OCI-LY3 (cell line): ENCODE measurements at regions not wholly inside any gene's neighbourhood (a gene's known extent, or its start where the extent isn't known, plus 50 kb on each side); places are given as distances from the start of the nearest gene placed in this dataset.

Experiments
- H2AFZ ChIP-seq: fragments of 200-600, 300-600 bp; shearing (Covaris generic); 2 replicates; pipeline ENCODE4 v1.6.0; 2014; ENCODE audit warnings: antibody characterized with exemption, low read depth, low read length
- H3K27ac ChIP-seq: fragments of 200-600, 300-600 bp; sonication (generic); 2 replicates; pipeline ENCODE4 v1.5.1; 2014; ENCODE audit warnings: mild to moderate bottlenecking, low read length, moderate library complexity, mixed read lengths
- H3K27me3 ChIP-seq: fragments of 200-600, 300-600 bp; sonication (generic); 2 replicates; pipeline ENCODE4 v1.6.1; 2014; ENCODE audit warnings: low read depth, low read length, mixed read lengths
- H3K36me3 ChIP-seq: fragments of 200-600, 300-600 bp; sonication (generic); replicated peaks from 2 replicates; pipeline ENCODE3; 2014; ENCODE audit warnings: low read depth, low read length, mixed read lengths
- H3K4me1 ChIP-seq: fragments of 300-600, 200-600 bp; sonication (generic); 2 replicates; pipeline ENCODE4 v1.6.1; 2014; ENCODE audit warnings: low read length, mixed read lengths
- H3K4me2 ChIP-seq: fragments of 200-600, 300-600 bp; sonication (generic); 2 replicates; pipeline ENCODE4 v1.6.1; 2014; ENCODE audit warnings: low read length, mixed read lengths
- H3K4me3 ChIP-seq: fragments of 300-600, 200-600 bp; sonication (generic); 2 replicates; pipeline ENCODE4 v1.5.1; 2014; ENCODE audit warnings: antibody characterized with exemption, mild to moderate bottlenecking, low read length, moderate library complexity
- H3K79me2 ChIP-seq: fragments of 300-600, 200-600 bp; shearing (Covaris generic); 2 replicates; pipeline ENCODE4 v1.6.1; 2014; ENCODE audit warnings: mild to moderate bottlenecking, low read length, mixed read lengths
- H3K9ac ChIP-seq: fragments of 300-600, 200-600 bp; shearing (Covaris generic); 2 replicates; pipeline ENCODE4 v1.6.0; 2014; ENCODE audit warnings: mild to moderate bottlenecking, low read length, moderate library complexity
- H3K9me3 ChIP-seq: fragments of 200-600, 300-600 bp; shearing (Covaris generic); 2 replicates; pipeline ENCODE4 v1.6.1; 2014; ENCODE audit warnings: low read length, mixed read lengths; ENCODE audit not compliant: insufficient read depth
- H4K20me1 ChIP-seq: fragments of 200-600, 300-600 bp; sonication (generic); 2 replicates; pipeline ENCODE4 v1.6.1; 2016; ENCODE audit warnings: low read length, mixed read lengths; ENCODE audit not compliant: insufficient read depth
- EZH2phosphoT487 ChIP-seq: fragments of 200-600 bp; shearing (Covaris generic); IDR thresholded peaks from 2 replicates; pipeline ENCODE4 v1.6.1; 2018; ENCODE audit warnings: antibody characterized with exemption, mixed run types, low read depth
- TF ChIP-seq, protein P1 (sequence below): fragments of 200-600, 300-600 bp; sonication (generic); IDR thresholded peaks from 2 replicates; pipeline ENCODE4 v1.5.1; 2014; ENCODE audit warnings: antibody characterized with exemption, low read length, low read depth

DNA sequence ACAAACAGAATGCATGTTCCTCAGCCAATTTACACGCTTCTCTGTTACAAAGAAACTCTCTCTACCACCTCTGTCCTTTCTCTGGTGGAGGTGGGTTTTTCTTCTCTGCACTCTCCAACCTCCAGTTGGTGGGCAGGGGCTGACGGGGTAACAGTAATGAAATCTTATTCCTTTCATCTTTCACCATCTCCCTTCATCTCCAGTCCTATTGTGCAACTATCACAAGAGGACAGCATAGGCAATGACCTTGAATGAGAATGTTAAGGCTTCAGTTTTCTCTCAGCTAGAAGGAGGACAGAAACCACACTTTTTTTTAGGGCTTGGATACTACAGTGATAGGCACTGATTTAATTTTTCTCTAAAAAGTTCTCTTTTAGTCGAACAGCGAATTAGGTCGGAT, 81.7 kb upstream of the NEUROD1 start:
- Histone ChIP-seq H3K27ac (no peak overlapping the region), H2AFZ (no peak overlapping the region), H3K79me2 (no peaks in the 10 kb centered on the region), H3K9ac (no peak overlapping the region), H3K9me3 (no peaks in the 10 kb centered on the region), H3K4me1 (peaks cover 6% of the 10 kb centered on the region; the same call in 1 of the 2 replicates), H3K27me3 (no peaks in the 10 kb centered on the region), H3K4me2 (no peak overlapping the region), H3K36me3 (no peaks in the 10 kb centered on the region), H4K20me1 (no peaks in the 10 kb centered on the region), H3K4me3 (no peak overlapping the region)
- TF ChIP-seq, protein P1, sequence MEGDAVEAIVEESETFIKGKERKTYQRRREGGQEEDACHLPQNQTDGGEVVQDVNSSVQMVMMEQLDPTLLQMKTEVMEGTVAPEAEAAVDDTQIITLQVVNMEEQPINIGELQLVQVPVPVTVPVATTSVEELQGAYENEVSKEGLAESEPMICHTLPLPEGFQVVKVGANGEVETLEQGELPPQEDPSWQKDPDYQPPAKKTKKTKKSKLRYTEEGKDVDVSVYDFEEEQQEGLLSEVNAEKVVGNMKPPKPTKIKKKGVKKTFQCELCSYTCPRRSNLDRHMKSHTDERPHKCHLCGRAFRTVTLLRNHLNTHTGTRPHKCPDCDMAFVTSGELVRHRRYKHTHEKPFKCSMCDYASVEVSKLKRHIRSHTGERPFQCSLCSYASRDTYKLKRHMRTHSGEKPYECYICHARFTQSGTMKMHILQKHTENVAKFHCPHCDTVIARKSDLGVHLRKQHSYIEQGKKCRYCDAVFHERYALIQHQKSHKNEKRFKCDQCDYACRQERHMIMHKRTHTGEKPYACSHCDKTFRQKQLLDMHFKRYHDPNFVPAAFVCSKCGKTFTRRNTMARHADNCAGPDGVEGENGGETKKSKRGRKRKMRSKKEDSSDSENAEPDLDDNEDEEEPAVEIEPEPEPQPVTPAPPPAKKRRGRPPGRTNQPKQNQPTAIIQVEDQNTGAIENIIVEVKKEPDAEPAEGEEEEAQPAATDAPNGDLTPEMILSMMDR: no peak
- TF ChIP-seq EZH2phosphoT487: no peak

DNA sequence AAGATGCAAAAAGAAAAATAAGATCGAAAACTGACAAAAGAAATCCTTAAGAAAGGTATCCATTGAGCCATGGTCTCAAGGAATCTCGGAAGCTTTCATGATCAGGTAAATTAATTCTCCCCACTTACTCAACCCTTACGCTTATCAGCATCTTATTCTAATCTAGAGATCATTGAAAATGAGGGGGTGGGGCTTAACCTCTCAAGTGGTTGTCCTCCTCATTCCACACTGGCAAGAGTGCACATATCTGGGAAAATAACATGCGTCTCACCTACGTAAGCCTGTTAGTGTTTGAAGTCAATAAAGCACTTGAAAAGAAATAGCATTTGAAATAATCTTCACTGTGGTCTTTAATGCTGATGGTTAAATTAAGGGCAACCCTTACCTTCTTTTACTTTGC, 82.5 kb upstream of the NEUROD1 start:
- Histone ChIP-seq H3K27ac (no peak overlapping the region), H2AFZ (no peak overlapping the region), H3K4me2 (no peak overlapping the region), H3K4me3 (no peak overlapping the region), H3K9me3 (no peaks in the 10 kb centered on the region), H4K20me1 (no peaks in the 10 kb centered on the region), H3K79me2 (no peaks in the 10 kb centered on the region), H3K27me3 (no peaks in the 10 kb centered on the region), H3K9ac (no peak overlapping the region), H3K4me1 (peaks cover 6% of the 10 kb centered on the region; the same call in 1 of the 2 replicates), H3K36me3 (no peaks in the 10 kb centered on the region)
- TF ChIP-seq, protein P1: no peak
- TF ChIP-seq EZH2phosphoT487: no peak

DNA sequence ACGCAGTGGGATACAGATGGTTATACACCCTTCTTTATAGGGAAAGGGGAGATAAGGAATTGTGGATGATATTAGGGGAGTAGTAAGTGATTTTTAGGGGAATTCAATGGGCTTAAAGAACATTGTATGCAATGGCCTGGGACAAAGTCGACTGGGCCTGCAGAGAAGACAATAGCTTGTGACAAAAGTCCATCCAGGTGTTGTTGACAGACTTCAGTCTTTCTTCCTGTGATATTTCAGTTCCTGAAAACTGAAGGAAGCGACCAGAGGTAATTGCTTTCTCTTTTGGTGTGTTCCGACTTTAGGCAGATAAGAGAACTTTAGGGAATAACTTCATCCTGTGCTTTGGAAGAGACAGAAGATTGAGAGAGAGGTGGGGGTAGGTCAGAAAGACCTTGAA, 83.1 kb upstream of the NEUROD1 start:
- no peaks in the 10 kb centered on the region for H3K79me2 ChIP-seq
- no peaks in the 10 kb centered on the region for H3K36me3 ChIP-seq
- peaks cover 6% of the 10 kb centered on the region; the same call in 1 of the 2 replicates for H3K4me1 ChIP-seq
- H3K27me3 ChIP-seq: no peaks in the 10 kb centered on the region
- no peak overlapping the region for H3K4me3 ChIP-seq
- H3K9ac ChIP-seq: no peak overlapping the region
- TF ChIP-seq, protein P1: no peak
- no peak for TF ChIP-seq EZH2phosphoT487
- no peaks in the 10 kb centered on the region for H4K20me1 ChIP-seq
- no peak overlapping the region for H3K27ac ChIP-seq
- no peak overlapping the region for H3K4me2 ChIP-seq
- H2AFZ ChIP-seq: no peak overlapping the region
- no peaks in the 10 kb centered on the region for H3K9me3 ChIP-seq

DNA sequence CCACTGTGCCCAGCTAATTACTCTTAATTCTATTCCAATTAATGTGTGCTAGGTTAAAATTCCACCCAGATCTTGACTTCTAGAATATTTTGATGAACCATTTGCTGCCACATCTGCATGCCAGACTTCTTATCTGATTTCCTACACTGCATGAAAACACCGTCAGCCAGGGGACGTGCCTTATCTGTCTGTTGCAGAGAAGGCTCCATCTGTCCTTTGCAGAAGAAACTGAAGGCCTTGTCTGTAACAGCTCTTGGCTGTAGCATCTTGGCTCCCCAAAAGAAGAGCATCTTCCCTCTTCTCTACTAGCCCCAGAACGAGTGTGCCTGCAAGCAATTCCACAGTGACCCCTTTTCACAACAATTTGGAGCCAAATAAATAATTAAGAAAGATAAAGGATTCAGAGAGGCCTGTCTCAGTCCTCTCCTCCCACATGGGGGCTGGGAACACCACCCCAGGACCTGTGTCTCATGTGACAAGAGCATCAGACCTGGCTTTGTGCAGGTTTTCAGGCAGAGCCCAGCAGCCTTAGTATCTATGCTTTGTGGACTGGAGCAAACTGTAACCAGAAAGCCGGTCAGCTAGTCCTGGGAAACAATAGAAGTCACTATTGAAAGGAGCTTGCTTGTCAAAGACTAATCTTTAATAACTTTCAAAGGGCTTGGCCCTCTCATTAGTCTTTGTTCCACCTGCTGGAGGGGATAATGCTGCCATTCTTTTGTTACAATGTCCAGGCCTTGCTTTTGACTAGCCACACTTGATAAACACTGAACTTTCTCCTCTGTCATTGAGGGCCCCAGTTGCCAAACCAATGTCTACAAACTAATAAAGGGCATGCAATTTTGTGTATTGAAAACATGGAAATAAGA, 84.0 kb upstream of the NEUROD1 start:
- H2AFZ ChIP-seq: no peak overlapping the region
- TF ChIP-seq, protein P1: no peak
- TF ChIP-seq EZH2phosphoT487: no peak
- H4K20me1 ChIP-seq: no peaks in the 10 kb centered on the region
- H3K36me3 ChIP-seq: no peaks in the 10 kb centered on the region
- H3K9ac ChIP-seq: no peak overlapping the region
- no peaks in the 10 kb centered on the region for H3K79me2 ChIP-seq
- H3K4me2 ChIP-seq: no peak overlapping the region
- no peaks in the 10 kb centered on the region for H3K27me3 ChIP-seq
- H3K4me1 ChIP-seq: peaks cover 6% of the 10 kb centered on the region; the same call in 1 of the 2 replicates
- no peaks in the 10 kb centered on the region for H3K9me3 ChIP-seq
- no peak overlapping the region for H3K4me3 ChIP-seq
- H3K27ac ChIP-seq: no peak overlapping the region
